GM21619 (cell line): ENCODE measurements at regions not wholly inside any gene's neighbourhood (a gene's known extent, or its start where the extent isn't known, plus 50 kb on each side); places are given as distances from the start of the nearest gene placed in this dataset.
"Not testable (repeated sequence)": the region's sequence is repeated elsewhere in the genome, so short reads cannot be mapped to it uniquely, and the experiment has no call there.

Source experiments
- ATAC-seq: cut with Tn5 transposase; IDR thresholded peaks from one replicate; pipeline ENCODE4 v1.9.1; 2021; ENCODE audit not compliant: unreplicated experiment

GRCh38 chr2:234699456-234699855, 202.6 kb upstream of the ARL4C start:
- no peak for ATAC-seq

- ATAC-seq, result not testable (repeated sequence)
Observed at GRCh38 chr2:234697300-234697876, 200.5 kb upstream of the ARL4C start.

- ATAC-seq, result no peak
Observed at GRCh38 chr2:234695981-234696380, 199.1 kb upstream of the ARL4C start.

GRCh38 chr2:234694244-234695013, 197.5 kb upstream of the ARL4C start:
- no peak for ATAC-seq

GRCh38 chr2:234693681-234694190, 196.9 kb upstream of the ARL4C start:
- not testable (repeated sequence) for ATAC-seq

- not testable (repeated sequence) for ATAC-seq
Observed at GRCh38 chr2:234693191-234693590, 196.3 kb upstream of the ARL4C start.

- ATAC-seq, result no peak
Observed at GRCh38 chr2:234691968-234692955, 195.4 kb upstream of the ARL4C start.

GRCh38 chr2:234691214-234691575, 194.3 kb upstream of the ARL4C start:
- no peak for ATAC-seq

GRCh38 chr2:234690569-234691213, 193.8 kb upstream of the ARL4C start:
- no peak for ATAC-seq

GRCh38 chr2:234689911-234690379, 193.1 kb upstream of the ARL4C start:
- no peak for ATAC-seq

- no peak for ATAC-seq
Observed at GRCh38 chr2:234687718-234688475, 191.0 kb upstream of the ARL4C start.

GRCh38 chr2:234686088-234686890, 189.4 kb upstream of the ARL4C start:
- ATAC-seq, result no peak

- no peak for ATAC-seq
Observed at GRCh38 chr2:234684466-234684865, 187.6 kb upstream of the ARL4C start.

- ATAC-seq, result no peak
Observed at GRCh38 chr2:234683950-234684349, 187.1 kb upstream of the ARL4C start.

- ATAC-seq, result no peak
Observed at GRCh38 chr2:234682492-234683228, 185.8 kb upstream of the ARL4C start.

GRCh38 chr2:234680688-234681619, 184.1 kb upstream of the ARL4C start:
- ATAC-seq, result no peak
